Neural crest cell (in vitro differentiated cells): ENCODE measurements at regions not wholly inside any gene's neighbourhood (a gene's known extent, or its start where the extent isn't known, plus 50 kb on each side); places are given as distances from the start of the nearest gene placed in this dataset.
"Not testable (repeated sequence)": the region's sequence is repeated elsewhere in the genome, so short reads cannot be mapped to it uniquely, and the experiment has no call there.

Experiments
- DNase-seq: peaks from one replicate; pipeline ENCODE4 v3.0.0; 2021; ENCODE audit warnings: low read depth, mixed read lengths, low spot score
- H3K27ac Mint-ChIP-seq: one replicate; pipeline ENCODE4 v1.8.0; 2021; ENCODE audit warnings: mild to moderate bottlenecking, mixed read lengths; ENCODE audit not compliant: unreplicated experiment
- H3K27me3 Mint-ChIP-seq: 2 replicates; pipeline ENCODE4 v1.8.0; 2021; ENCODE audit warnings: low read depth, mild to moderate bottlenecking, mixed read lengths
- H3K36me3 Mint-ChIP-seq: 2 replicates; pipeline ENCODE4 v1.8.0; 2021; ENCODE audit warnings: low read depth, mild to moderate bottlenecking, mixed read lengths
- H3K4me1 Mint-ChIP-seq: 2 replicates; pipeline ENCODE4 v1.8.0; 2021; ENCODE audit warnings: mixed read lengths
- H3K4me3 Mint-ChIP-seq: one replicate; pipeline ENCODE4 v1.8.0; 2021; ENCODE audit warnings: mild to moderate bottlenecking, mixed read lengths
- H3K9me3 Mint-ChIP-seq: 2 replicates; pipeline ENCODE4 v1.8.0; 2021; ENCODE audit warnings: mixed read lengths
- TF ChIP-seq, protein P1 (sequence below): fragments of 200-600 bp; sonication (generic); conservative IDR thresholded peaks from 2 replicates; pipeline ENCODE4 v1.5.0; 2021; ENCODE audit warnings: antibody characterized with exemption, mild to moderate bottlenecking

GRCh38 chr7:89681448-89681847, 472.8 kb upstream of the STEAP1 start:
- Mint-ChIP-seq H3K36me3 (no peaks in the 10 kb centered on the region), H3K9me3 (peaks cover 6% of the 10 kb centered on the region), H3K27ac (no peak overlapping the region), H3K4me3 (no peak overlapping the region), H3K4me1 (no peaks in the 10 kb centered on the region), H3K27me3 (peaks cover 6% of the 10 kb centered on the region)
- TF ChIP-seq, protein P1, sequence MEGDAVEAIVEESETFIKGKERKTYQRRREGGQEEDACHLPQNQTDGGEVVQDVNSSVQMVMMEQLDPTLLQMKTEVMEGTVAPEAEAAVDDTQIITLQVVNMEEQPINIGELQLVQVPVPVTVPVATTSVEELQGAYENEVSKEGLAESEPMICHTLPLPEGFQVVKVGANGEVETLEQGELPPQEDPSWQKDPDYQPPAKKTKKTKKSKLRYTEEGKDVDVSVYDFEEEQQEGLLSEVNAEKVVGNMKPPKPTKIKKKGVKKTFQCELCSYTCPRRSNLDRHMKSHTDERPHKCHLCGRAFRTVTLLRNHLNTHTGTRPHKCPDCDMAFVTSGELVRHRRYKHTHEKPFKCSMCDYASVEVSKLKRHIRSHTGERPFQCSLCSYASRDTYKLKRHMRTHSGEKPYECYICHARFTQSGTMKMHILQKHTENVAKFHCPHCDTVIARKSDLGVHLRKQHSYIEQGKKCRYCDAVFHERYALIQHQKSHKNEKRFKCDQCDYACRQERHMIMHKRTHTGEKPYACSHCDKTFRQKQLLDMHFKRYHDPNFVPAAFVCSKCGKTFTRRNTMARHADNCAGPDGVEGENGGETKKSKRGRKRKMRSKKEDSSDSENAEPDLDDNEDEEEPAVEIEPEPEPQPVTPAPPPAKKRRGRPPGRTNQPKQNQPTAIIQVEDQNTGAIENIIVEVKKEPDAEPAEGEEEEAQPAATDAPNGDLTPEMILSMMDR: no peak
- no peak for DNase-seq

DNA sequence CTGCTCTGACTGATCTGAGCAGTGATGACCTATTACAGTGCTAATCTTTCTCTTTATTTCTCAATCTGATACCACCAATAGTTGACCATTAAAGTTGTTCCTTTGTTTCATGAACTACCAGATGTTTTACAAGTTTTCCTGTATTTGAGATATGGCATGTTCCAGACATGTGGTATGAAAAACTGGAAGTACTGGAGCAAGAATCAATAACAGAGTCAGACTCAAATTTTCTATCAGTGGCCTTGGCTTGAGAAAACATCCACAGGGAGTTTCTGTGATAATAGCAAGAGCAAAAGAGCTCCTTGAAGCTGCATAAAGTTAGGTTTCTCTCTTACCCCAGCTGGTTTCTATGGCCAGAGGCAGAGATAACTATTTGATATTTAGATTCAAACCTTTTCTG, 469.0 kb upstream of the STEAP1 start:
- DNase-seq: no peak
- no peak overlapping the region for H3K27ac Mint-ChIP-seq
- no peak overlapping the region for H3K4me3 Mint-ChIP-seq
- H3K27me3 Mint-ChIP-seq: no peaks in the 10 kb centered on the region
- no peaks in the 10 kb centered on the region for H3K36me3 Mint-ChIP-seq
- H3K9me3 Mint-ChIP-seq: no peaks in the 10 kb centered on the region
- no peaks in the 10 kb centered on the region for H3K4me1 Mint-ChIP-seq
- TF ChIP-seq, protein P1: no peak

GRCh38 chr7:89687211-89687610, 467.1 kb upstream of the STEAP1 start:
- no peak overlapping the region for H3K27ac Mint-ChIP-seq
- no peak for DNase-seq
- no peak overlapping the region for H3K4me3 Mint-ChIP-seq
- no peaks in the 10 kb centered on the region for H3K27me3 Mint-ChIP-seq
- TF ChIP-seq, protein P1: no peak
- no peaks in the 10 kb centered on the region for H3K4me1 Mint-ChIP-seq
- H3K9me3 Mint-ChIP-seq: no peaks in the 10 kb centered on the region
- no peaks in the 10 kb centered on the region for H3K36me3 Mint-ChIP-seq

DNA sequence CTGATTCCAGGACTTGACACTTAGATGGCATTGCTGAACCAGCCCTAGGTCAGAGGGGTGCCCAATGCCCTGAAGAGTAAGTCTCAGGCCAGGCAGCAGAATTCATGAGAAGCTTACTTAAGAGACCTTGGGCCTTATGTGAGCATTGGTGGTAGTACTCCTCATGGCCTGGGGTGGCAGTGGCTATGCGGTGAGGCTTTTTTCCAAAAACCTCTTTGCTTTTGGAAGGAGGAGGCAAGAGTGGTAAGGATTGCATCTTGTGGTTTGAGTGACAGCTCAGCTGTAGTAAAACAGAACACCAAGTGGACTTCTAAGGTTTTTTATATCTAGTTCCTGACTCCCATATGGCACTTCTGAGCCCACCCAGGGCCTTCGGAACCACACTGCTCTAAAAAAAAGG, 459.0 kb upstream of the STEAP1 start:
- H3K36me3 Mint-ChIP-seq: no peaks in the 10 kb centered on the region
- H3K4me1 Mint-ChIP-seq: no peaks in the 10 kb centered on the region
- H3K9me3 Mint-ChIP-seq: peaks cover 11% of the 10 kb centered on the region
- no peak for DNase-seq
- no peaks in the 10 kb centered on the region for H3K27me3 Mint-ChIP-seq
- no peak overlapping the region for H3K4me3 Mint-ChIP-seq
- H3K27ac Mint-ChIP-seq: no peak overlapping the region
- TF ChIP-seq, protein P1: no peak

DNA sequence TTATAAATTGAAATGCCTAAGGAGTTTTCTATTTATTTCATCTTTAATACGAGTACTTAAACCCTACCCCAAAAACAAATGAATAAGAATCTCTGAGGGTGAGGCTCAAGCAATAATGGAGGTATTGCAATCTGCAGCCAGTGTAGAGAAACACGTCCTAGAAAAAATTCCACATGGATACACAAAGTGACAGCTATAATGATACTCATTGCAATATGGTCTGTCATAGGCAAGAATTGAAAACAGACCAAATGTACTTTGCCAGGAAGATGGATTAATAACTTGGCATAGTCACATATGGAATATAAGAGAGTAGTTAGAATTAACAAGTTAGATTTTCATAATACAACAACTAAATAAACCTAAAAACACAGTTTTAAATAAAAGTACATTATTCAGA, 440.1 kb upstream of the STEAP1 start:
- DNase-seq: no peak
- TF ChIP-seq, protein P1: no peak
- no peak overlapping the region for H3K4me3 Mint-ChIP-seq
- no peaks in the 10 kb centered on the region for H3K27me3 Mint-ChIP-seq
- H3K36me3 Mint-ChIP-seq: no peaks in the 10 kb centered on the region
- H3K9me3 Mint-ChIP-seq: no peaks in the 10 kb centered on the region
- H3K27ac Mint-ChIP-seq: no peak overlapping the region
- no peaks in the 10 kb centered on the region for H3K4me1 Mint-ChIP-seq

DNA sequence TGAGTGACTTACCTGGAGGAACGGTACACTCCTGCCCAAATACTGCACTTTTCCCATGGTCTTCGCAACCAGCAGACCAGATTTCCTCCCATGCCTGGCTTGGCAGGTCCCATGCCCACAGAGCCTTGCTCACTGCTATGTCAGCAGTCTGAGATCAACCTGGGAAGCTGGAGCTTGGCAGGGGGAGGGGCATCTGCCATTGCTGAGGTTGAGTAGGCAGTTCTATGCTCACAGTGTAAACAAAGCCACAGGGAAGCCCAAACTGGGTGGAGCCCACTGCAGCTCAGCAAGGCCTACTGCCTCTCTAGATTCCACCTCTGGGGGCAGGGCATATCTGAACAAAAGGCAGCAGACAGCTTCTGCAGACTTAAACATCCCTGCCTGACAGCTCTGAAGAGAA, 435.3 kb upstream of the STEAP1 start:
- H3K27ac Mint-ChIP-seq, DNase-seq, H3K9me3 Mint-ChIP-seq, H3K27me3 Mint-ChIP-seq, H3K4me3 Mint-ChIP-seq, H3K36me3 Mint-ChIP-seq, H3K4me1 Mint-ChIP-seq: not testable (repeated sequence)
